GM18505 (cell line): ENCODE measurements at regions not wholly inside any gene's neighbourhood (a gene's known extent, or its start where the extent isn't known, plus 50 kb on each side); places are given as distances from the start of the nearest gene placed in this dataset.
A peak's percentile ranks its signal among the peaks of the same experiment; 100 is the strongest.
"Not testable (repeated sequence)": the region's sequence is repeated elsewhere in the genome, so short reads cannot be mapped to it uniquely, and the experiment has no call there.

Source experiments
- ATAC-seq: cut with Tn5 transposase; IDR thresholded peaks from one replicate; pipeline ENCODE4 v1.9.1; 2021; ENCODE audit not compliant: unreplicated experiment
- POLR2A ChIP-seq: IDR thresholded peaks from 4 replicates; pipeline ENCODE4 v1.6.1; 2011; ENCODE audit warnings: borderline replicate concordance; ENCODE audit not compliant: insufficient read depth, insufficient read length; ENCODE audit errors: extremely low read depth

GRCh38 chr11:100576718-100577021 lies 110.4 kb upstream of the ARHGAP42 start:
- no peak for TF ChIP-seq POLR2A
- no peak for ATAC-seq

- no peak for TF ChIP-seq POLR2A
- no peak for ATAC-seq
These were observed 108.2 kb upstream of the ARHGAP42 start for GRCh38 chr11:100578831-100579311.

GRCh38 chr11:100581318-100581717 lies 105.8 kb upstream of the ARHGAP42 start:
- no peak for ATAC-seq
- no peak for TF ChIP-seq POLR2A

GRCh38 chr11:100584201-100584985 lies 102.7 kb upstream of the ARHGAP42 start:
- TF ChIP-seq POLR2A = no peak

GRCh38 chr11:100585728-100586127 lies 101.4 kb upstream of the ARHGAP42 start:
- no peak for TF ChIP-seq POLR2A
- ATAC-seq = no peak

More at GRCh38 chr11:100584201-100584985, 102.7 kb upstream of the ARHGAP42 start:
- no peak for ATAC-seq

- no peak for ATAC-seq
- TF ChIP-seq POLR2A = no peak
These were observed 100.6 kb upstream of the ARHGAP42 start for GRCh38 chr11:100586361-100587101.

GRCh38 chr11:100592619-100593260 lies 94.3 kb upstream of the ARHGAP42 start:
- no peak for TF ChIP-seq POLR2A
- ATAC-seq = no peak

GRCh38 chr11:100593291-100593690 lies 93.8 kb upstream of the ARHGAP42 start:
- ATAC-seq = no peak
- no peak for TF ChIP-seq POLR2A

- TF ChIP-seq POLR2A = no peak
- ATAC-seq = no peak
These were observed 92.8 kb upstream of the ARHGAP42 start for GRCh38 chr11:100594320-100594719.

- ATAC-seq = no peak
- no peak for TF ChIP-seq POLR2A
These were observed 86.1 kb upstream of the ARHGAP42 start for GRCh38 chr11:100600941-100601340.

GRCh38 chr11:100602716-100603115 lies 84.4 kb upstream of the ARHGAP42 start:
- no peak for TF ChIP-seq POLR2A
- ATAC-seq = no peak

- ATAC-seq = not testable (repeated sequence)
These were observed 79.3 kb upstream of the ARHGAP42 start for GRCh38 chr11:100607761-100608160.

GRCh38 chr11:100612766-100613165 lies 74.3 kb upstream of the ARHGAP42 start:
- ATAC-seq = peak; percentile 91
- no peak for TF ChIP-seq POLR2A

GRCh38 chr11:100618914-100619313 lies 68.2 kb upstream of the ARHGAP42 start:
- no peak for ATAC-seq
- no peak for TF ChIP-seq POLR2A
